Keratinocyte (primary cell): ENCODE measurements at regions not wholly inside any gene's neighbourhood (a gene's known extent, or its start where the extent isn't known, plus 50 kb on each side); places are given as distances from the start of the nearest gene placed in this dataset.

ENCODE experiments used
- CTCF ChIP-seq, 3 experiments: IDR thresholded peaks in 1 of 3; conservative IDR thresholded peaks in 1 of 3; optimal IDR thresholded peaks in 1 of 3; 2 replicates in 2 of 3; 3 replicates in 1 of 3; pipeline versions ENCODE3 to v1.5.1; 2011; ENCODE audit warnings: low read length in 3 of 3, mild to moderate bottlenecking in 3 of 3, moderate library complexity in 2 of 3, control low read depth in 1 of 3, inconsistent platforms in 1 of 3; ENCODE audit not compliant: insufficient read depth in 2 of 3; ENCODE audit errors: extremely low read depth in 1 of 3
- EZH2 ChIP-seq: IDR thresholded peaks from one replicate; pipeline ENCODE4 v1.6.1; 2012; ENCODE audit warnings: inconsistent platforms, mild to moderate bottlenecking, low read length, moderate library complexity

GRCh38 chr20:11190741-11191140 is 516.9 kb upstream of the JAG1 start:
- TF ChIP-seq CTCF (optimal IDR thresholded peaks at IDR 0.05 in 1 of 3, IDR thresholded peaks at IDR 0.05 in 1 of 3, conservative IDR thresholded peaks at IDR 0.05 in 1 of 3; ENCODE audit: extremely low read depth in 1 of 3, insufficient read depth in 2 of 3, low read length in 3 of 3) (no peak), EZH2 (no peak)
